Neural cell (in vitro differentiated cells): ENCODE measurements at regions not wholly inside any gene's neighbourhood (a gene's known extent, or its start where the extent isn't known, plus 50 kb on each side); places are given as distances from the start of the nearest gene placed in this dataset.

ENCODE experiments used
- H2AFZ ChIP-seq: fragments of 200-600, 300-800 bp; sonication (generic), shearing (Covaris generic); 2 replicates; pipeline ENCODE4 v1.6.0; 2014; ENCODE audit warnings: low read depth, mild to moderate bottlenecking, antibody characterized with exemption, low read length, moderate library complexity
- H3F3A ChIP-seq: fragments of 200-600 bp; shearing (Covaris generic); 2 replicates; pipeline ENCODE4 v1.6.1; 2016; ENCODE audit warnings: mild to moderate bottlenecking, moderate library complexity, mixed read lengths, antibody characterized with exemption, low read length; ENCODE audit not compliant: insufficient read depth, poor library complexity, severe bottlenecking
- H3K27ac ChIP-seq: fragments of 200-600, 300-800 bp; sonication (generic), shearing (Covaris generic); 2 replicates; pipeline ENCODE4 v1.5.1; 2014; ENCODE audit warnings: mild to moderate bottlenecking, low read length, moderate library complexity
- H3K27me3 ChIP-seq: fragments of 300-800, 200-600 bp; sonication (generic), shearing (Covaris generic); 2 replicates; pipeline ENCODE4 v1.6.0; 2014; ENCODE audit warnings: mild to moderate bottlenecking, low read depth, low read length, moderate library complexity; ENCODE audit not compliant: insufficient read depth
- H3K36me3 ChIP-seq: fragments of 300-800, 200-600 bp; sonication (generic), shearing (Covaris generic); 2 replicates; pipeline ENCODE4 v1.5.1; 2014; ENCODE audit warnings: mild to moderate bottlenecking, antibody characterized with exemption, low read length, moderate library complexity; ENCODE audit not compliant: insufficient read depth
- H3K4me2 ChIP-seq: fragments of 300-800, 200-600 bp; sonication (generic), shearing (Covaris generic); 2 replicates; pipeline ENCODE4 v1.6.0; 2014; ENCODE audit warnings: mild to moderate bottlenecking, low read length
- H3K4me3 ChIP-seq: fragments of 300-800, 200-600 bp; sonication (generic), shearing (Covaris generic); 2 replicates; pipeline ENCODE4 v1.5.1; 2014; ENCODE audit warnings: mild to moderate bottlenecking, low read length, moderate library complexity
- H3K79me2 ChIP-seq: fragments of 200-600 bp; shearing (Covaris generic); replicated peaks from 2 replicates; pipeline ENCODE4 v1.6.0; 2014; ENCODE audit warnings: mild to moderate bottlenecking, low read length, moderate library complexity; ENCODE audit not compliant: insufficient read depth
- H3K9ac ChIP-seq: fragments of 300-800, 200-600 bp; sonication (generic), shearing (Covaris generic); 2 replicates; pipeline ENCODE4 v1.6.1; 2016; ENCODE audit warnings: mild to moderate bottlenecking, low read length, mixed read lengths
- H3K9me2 ChIP-seq: fragments of 200-600 bp; shearing (Covaris generic); 2 replicates; pipeline ENCODE4 v1.6.1; 2016; ENCODE audit warnings: mild to moderate bottlenecking, low read length, mixed read lengths; ENCODE audit not compliant: insufficient read depth
- H3K9me3 ChIP-seq: fragments of 200-600, 300-800 bp; sonication (generic), shearing (Covaris generic); 2 replicates; pipeline ENCODE4 v1.6.1; 2016; ENCODE audit warnings: mild to moderate bottlenecking, mixed run types, low read length, moderate library complexity, mixed read lengths
- H4K20me1 ChIP-seq: fragments of 200-600 bp; shearing (Covaris generic); 2 replicates; pipeline ENCODE4 v1.6.1; 2016; ENCODE audit warnings: mild to moderate bottlenecking, mixed run types; ENCODE audit not compliant: insufficient read depth
- EP300 ChIP-seq: fragments of 450-650 bp; conservative IDR thresholded peaks from 2 replicates; pipeline ENCODE4 v1.6.1; 2014; ENCODE audit warnings: antibody characterized with exemption, mild to moderate bottlenecking, moderate library complexity; ENCODE audit not compliant: poor library complexity, severe bottlenecking
- EZH2 ChIP-seq: fragments of 200-600, 300-800 bp; shearing (Covaris generic), sonication (generic); IDR thresholded peaks from 2 replicates; pipeline ENCODE4 v1.6.1; 2014; ENCODE audit warnings: antibody characterized with exemption, low read length, borderline replicate concordance, mild to moderate bottlenecking; ENCODE audit not compliant: insufficient read depth, poor library complexity, severe bottlenecking
- MXI1 ChIP-seq: fragments of 450-650 bp; conservative IDR thresholded peaks from 2 replicates; pipeline ENCODE4 v1.6.1; 2014; ENCODE audit warnings: antibody characterized with exemption, mild to moderate bottlenecking; ENCODE audit not compliant: poor library complexity, severe bottlenecking
- POLR2AphosphoS5 ChIP-seq: IDR thresholded peaks from 2 replicates; pipeline ENCODE4 v1.6.1; 2012
- RAD21 ChIP-seq: fragments of 450-650 bp; conservative IDR thresholded peaks from 2 replicates; pipeline ENCODE4 v1.6.1; 2014; ENCODE audit warnings: antibody characterized with exemption, mild to moderate bottlenecking, moderate library complexity
- REST ChIP-seq: IDR thresholded peaks from 2 replicates; pipeline ENCODE4 v1.6.1; 2012; ENCODE audit warnings: borderline replicate concordance
- SMC3 ChIP-seq: fragments of 450-650 bp; conservative IDR thresholded peaks from 2 replicates; pipeline ENCODE4 v1.6.1; 2014; ENCODE audit warnings: antibody characterized with exemption, mild to moderate bottlenecking, moderate library complexity; ENCODE audit not compliant: poor library complexity
- TAF1 ChIP-seq: IDR thresholded peaks from 2 replicates; pipeline ENCODE4 v1.6.1; 2012; ENCODE audit warnings: low read depth
- TF ChIP-seq, protein P1 (sequence below): fragments of 450-650 bp; IDR thresholded peaks from 2 replicates; pipeline ENCODE4 v1.5.1; 2014; ENCODE audit warnings: antibody characterized with exemption, mild to moderate bottlenecking, moderate library complexity; ENCODE audit not compliant: poor library complexity, severe bottlenecking

DNA sequence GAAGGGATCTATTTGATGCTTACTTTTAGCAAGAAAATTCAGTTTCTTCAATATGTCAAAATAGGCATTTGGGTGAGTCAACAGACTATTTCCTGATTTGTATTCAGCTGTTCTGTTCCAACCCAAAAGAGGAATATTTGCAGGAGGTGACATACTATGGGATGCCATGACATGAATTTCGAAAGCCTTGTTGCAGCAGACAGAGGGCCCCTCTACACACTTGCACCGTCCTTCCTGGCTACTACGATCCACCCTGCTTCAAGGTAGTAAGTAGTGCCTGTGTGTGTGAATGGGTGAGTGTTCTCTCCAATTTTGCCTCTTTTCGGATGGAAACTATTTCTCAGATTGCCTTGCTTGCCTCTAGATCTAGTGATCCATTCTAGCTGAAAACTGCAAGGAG, 413.0 kb upstream of the ADARB2 start:
- Histone ChIP-seq H4K20me1 (no peaks in the 10 kb centered on the region), H2AFZ (no peak overlapping the region), H3K36me3 (no peaks in the 10 kb centered on the region), H3K27ac (no peak overlapping the region), H3K79me2 (no peaks in the 10 kb centered on the region), H3K4me2 (no peak overlapping the region), H3F3A (no peaks in the 10 kb centered on the region), H3K9ac (no peak overlapping the region), H3K4me3 (no peak overlapping the region), H3K9me2 (no peaks in the 10 kb centered on the region), H3K9me3 (no peaks in the 10 kb centered on the region), H3K27me3 (no peaks in the 10 kb centered on the region)
- TF ChIP-seq EP300 (no peak), EZH2 (no peak), TAF1 (no peak), POLR2AphosphoS5 (no peak), SMC3 (no peak)
- TF ChIP-seq, protein P1, sequence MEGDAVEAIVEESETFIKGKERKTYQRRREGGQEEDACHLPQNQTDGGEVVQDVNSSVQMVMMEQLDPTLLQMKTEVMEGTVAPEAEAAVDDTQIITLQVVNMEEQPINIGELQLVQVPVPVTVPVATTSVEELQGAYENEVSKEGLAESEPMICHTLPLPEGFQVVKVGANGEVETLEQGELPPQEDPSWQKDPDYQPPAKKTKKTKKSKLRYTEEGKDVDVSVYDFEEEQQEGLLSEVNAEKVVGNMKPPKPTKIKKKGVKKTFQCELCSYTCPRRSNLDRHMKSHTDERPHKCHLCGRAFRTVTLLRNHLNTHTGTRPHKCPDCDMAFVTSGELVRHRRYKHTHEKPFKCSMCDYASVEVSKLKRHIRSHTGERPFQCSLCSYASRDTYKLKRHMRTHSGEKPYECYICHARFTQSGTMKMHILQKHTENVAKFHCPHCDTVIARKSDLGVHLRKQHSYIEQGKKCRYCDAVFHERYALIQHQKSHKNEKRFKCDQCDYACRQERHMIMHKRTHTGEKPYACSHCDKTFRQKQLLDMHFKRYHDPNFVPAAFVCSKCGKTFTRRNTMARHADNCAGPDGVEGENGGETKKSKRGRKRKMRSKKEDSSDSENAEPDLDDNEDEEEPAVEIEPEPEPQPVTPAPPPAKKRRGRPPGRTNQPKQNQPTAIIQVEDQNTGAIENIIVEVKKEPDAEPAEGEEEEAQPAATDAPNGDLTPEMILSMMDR, result no peak

- H3K9me2 ChIP-seq, result no peaks in the 10 kb centered on the region
- H3K36me3 ChIP-seq, result no peaks in the 10 kb centered on the region
- H3K27me3 ChIP-seq, result no peaks in the 10 kb centered on the region
- no peaks in the 10 kb centered on the region for H3F3A ChIP-seq
- H3K9ac ChIP-seq, result no peak overlapping the region
- no peak overlapping the region for H3K4me3 ChIP-seq
- no peak overlapping the region for H3K4me2 ChIP-seq
- no peaks in the 10 kb centered on the region for H3K9me3 ChIP-seq
- no peak for TF ChIP-seq TAF1
- H3K79me2 ChIP-seq, result no peaks in the 10 kb centered on the region
- H3K27ac ChIP-seq, result no peak overlapping the region
- H4K20me1 ChIP-seq, result no peaks in the 10 kb centered on the region
- no peak overlapping the region for H2AFZ ChIP-seq
Observed at GRCh38 chr10:2145926-2146478, 408.7 kb upstream of the ADARB2 start.

- Histone ChIP-seq H3K9me3 (no peaks in the 10 kb centered on the region), H3K4me2 (no peak overlapping the region)
Observed at GRCh38 chr10:2145491-2145890, 408.2 kb upstream of the ADARB2 start.

More at GRCh38 chr10:2145491-2145890, 408.2 kb upstream of the ADARB2 start:
- H3K27ac ChIP-seq, result no peak overlapping the region
- no peak overlapping the region for H3K4me3 ChIP-seq
- H2AFZ ChIP-seq, result no peak overlapping the region
- no peaks in the 10 kb centered on the region for H3K27me3 ChIP-seq
- no peaks in the 10 kb centered on the region for H4K20me1 ChIP-seq
- H3K9me2 ChIP-seq, result no peaks in the 10 kb centered on the region
- no peaks in the 10 kb centered on the region for H3K36me3 ChIP-seq
- TF ChIP-seq, protein P1, result no peak
- TF ChIP-seq EP300 (no peak), POLR2AphosphoS5 (no peak), MXI1 (no peak), REST (no peak), SMC3 (no peak), RAD21 (no peak), EZH2 (no peak), TAF1 (no peak)
- H3K9ac ChIP-seq, result no peak overlapping the region
- no peaks in the 10 kb centered on the region for H3F3A ChIP-seq
- no peaks in the 10 kb centered on the region for H3K79me2 ChIP-seq
